ENCODE measurements at regions not wholly inside any gene's neighbourhood (a gene's known extent, or its start where the extent isn't known, plus 50 kb on each side); places are given as distances from the start of the nearest gene placed in this dataset.

DNA sequence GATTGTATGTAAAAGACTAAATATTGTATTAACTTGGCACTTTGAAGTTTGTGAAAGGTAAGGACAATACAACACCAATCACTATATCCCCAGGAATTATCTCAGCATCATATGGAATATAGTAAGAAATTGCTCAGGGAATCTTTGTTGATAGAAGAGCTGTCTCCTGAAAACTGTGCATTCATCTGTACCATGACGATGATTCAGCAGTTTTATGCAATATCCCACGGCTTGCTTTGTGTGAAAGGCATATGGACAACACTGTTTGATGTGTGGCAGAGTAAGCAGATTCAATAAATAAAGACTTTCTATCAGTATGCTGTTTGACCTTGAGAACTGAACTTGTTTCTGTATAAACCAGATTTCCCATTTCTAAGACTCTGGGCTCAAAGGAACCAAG is 147.5 kb upstream of the PLN start (continued):
- TF ChIP-seq, protein P1, sequence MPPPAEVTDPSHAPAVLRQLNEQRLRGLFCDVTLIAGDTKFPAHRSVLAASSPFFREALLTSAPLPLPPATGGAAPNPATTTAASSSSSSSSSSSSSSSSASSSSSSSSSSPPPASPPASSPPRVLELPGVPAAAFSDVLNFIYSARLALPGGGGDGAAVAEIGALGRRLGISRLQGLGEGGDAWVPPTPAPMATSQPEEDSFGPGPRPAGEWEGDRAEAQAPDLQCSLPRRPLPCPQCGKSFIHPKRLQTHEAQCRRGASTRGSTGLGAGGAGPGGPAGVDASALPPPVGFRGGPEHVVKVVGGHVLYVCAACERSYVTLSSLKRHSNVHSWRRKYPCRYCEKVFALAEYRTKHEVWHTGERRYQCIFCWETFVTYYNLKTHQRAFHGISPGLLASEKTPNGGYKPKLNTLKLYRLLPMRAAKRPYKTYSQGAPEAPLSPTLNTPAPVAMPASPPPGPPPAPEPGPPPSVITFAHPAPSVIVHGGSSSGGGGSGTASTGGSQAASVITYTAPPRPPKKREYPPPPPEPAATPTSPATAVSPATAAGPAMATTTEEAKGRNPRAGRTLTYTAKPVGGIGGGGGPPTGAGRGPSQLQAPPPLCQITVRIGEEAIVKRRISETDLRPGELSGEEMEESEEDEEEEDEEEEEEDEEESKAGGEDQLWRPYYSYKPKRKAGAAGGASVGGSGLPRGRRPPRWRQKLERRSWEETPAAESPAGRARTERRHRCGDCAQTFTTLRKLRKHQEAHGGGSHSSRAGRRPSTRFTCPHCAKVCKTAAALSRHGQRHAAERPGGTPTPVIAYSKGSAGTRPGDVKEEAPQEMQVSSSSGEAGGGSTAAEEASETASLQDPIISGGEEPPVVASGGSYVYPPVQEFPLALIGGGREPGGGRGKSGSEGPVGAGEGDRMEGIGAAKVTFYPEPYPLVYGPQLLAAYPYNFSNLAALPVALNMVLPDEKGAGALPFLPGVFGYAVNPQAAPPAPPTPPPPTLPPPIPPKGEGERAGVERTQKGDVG (CRISPR knock-in tag; IDR thresholded peaks at IDR 0.05) = no peak
- TF ChIP-seq STAT3 (IDR thresholded peaks at IDR 0.05; ENCODE audit: low read depth, low read length) = no peak
- TF ChIP-seq ZNF24 (IDR thresholded peaks at IDR 0.05) = no peak
- TF ChIP-seq MTA3 (IDR thresholded peaks at IDR 0.05; ENCODE audit: borderline replicate concordance, low read length) = no peak
- no peak for TF ChIP-seq ZSCAN29 (IDR thresholded peaks at IDR 0.05)

DNA sequence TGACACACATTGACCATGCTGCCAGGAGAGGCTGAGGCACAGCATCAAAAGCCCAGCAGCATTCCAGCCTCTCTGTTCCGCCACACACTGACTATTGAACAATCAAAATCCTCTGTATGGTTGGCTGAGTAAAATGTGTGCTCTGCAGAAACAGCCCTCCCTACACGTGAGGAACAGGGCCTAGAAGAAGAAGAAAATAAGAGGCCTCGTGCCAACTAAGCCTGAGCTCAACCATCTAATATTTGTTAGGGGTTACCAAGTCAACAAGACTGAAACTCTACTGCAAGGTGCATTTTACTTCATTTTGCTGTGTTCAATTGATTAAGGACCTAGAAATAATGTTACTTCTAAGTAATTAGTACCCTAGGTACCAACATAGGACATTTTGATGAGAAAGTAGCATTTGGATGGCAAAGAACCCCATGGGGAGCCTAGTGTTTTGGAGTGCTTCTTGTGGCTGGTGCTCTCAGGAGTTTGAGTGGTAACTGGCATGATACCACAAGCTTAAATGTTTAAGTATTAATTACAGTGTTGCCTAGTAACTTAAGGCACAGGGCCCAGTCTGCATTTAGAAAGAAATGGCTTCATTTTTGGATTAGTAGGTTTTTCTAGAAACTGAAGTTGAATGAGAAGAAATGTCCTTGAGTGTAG is 146.6 kb upstream of the PLN start:
- POLR2A ChIA-PET = no interaction called here
- TF ChIP-seq ZNF207 (IDR thresholded peaks at IDR 0.05; ENCODE audit: borderline replicate concordance) (no peak), RFX5 (IDR thresholded peaks at IDR 0.05; ENCODE audit: low read depth, low read length) (no peak), NBN (IDR thresholded peaks at IDR 0.05) (no peak), BCL11A (IDR thresholded peaks at IDR 0.05; ENCODE audit: low read depth, low read length) (no peak), DPF2 (IDR thresholded peaks at IDR 0.05) (no peak), POLR2A (IDR thresholded peaks at IDR 0.05; ENCODE audit: low read depth, low read length) (no peak), SIX5 (IDR thresholded peaks at IDR 0.05; ENCODE audit: low read depth, low read length, severe bottlenecking) (no peak), MYB (IDR thresholded peaks at IDR 0.05; ENCODE audit: borderline replicate concordance, low read depth, low read length) (no peak), MTA3 (IDR thresholded peaks at IDR 0.05; ENCODE audit: borderline replicate concordance, low read length) (no peak), SMAD5 (IDR thresholded peaks at IDR 0.05; ENCODE audit: low read depth) (no peak), TBL1XR1 (IDR thresholded peaks at IDR 0.05; ENCODE audit: low read depth, low read length) (no peak), FOXK2 (IDR thresholded peaks at IDR 0.05) (no peak), POLR2AphosphoS5 (IDR thresholded peaks at IDR 0.05; ENCODE audit: low read length) (no peak)
- TF ChIP-seq, protein P2, sequence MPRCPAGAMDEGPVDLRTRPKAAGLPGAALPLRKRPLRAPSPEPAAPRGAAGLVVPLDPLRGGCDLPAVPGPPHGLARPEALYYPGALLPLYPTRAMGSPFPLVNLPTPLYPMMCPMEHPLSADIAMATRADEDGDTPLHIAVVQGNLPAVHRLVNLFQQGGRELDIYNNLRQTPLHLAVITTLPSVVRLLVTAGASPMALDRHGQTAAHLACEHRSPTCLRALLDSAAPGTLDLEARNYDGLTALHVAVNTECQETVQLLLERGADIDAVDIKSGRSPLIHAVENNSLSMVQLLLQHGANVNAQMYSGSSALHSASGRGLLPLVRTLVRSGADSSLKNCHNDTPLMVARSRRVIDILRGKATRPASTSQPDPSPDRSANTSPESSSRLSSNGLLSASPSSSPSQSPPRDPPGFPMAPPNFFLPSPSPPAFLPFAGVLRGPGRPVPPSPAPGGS (IDR thresholded peaks at IDR 0.05; ENCODE audit: borderline replicate concordance, insufficient read depth, low read depth, low read length, poor library complexity, severe bottlenecking) = no peak
- TF ChIP-seq, protein P3, sequence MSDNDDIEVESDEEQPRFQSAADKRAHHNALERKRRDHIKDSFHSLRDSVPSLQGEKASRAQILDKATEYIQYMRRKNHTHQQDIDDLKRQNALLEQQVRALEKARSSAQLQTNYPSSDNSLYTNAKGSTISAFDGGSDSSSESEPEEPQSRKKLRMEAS (IDR thresholded peaks at IDR 0.05; ENCODE audit: low read depth, low read length) = no peak
- no peaks in the 10 kb centered on the region for H3K36me3 ChIP-seq (ENCODE audit: control insufficient read depth in 2 of 2, insufficient read depth in 2 of 2, low read length in 1 of 2)
- WGBS (ENCODE audit: insufficient coverage, insufficient replicate concordance, low lambda C conversion rate, missing lambda C conversion rate) = 26% methylated on average over 3 of the region's 3 CpGs
- H3K9ac ChIP-seq (ENCODE audit: control insufficient read depth, insufficient read depth, low read length) = no peak overlapping the region
- no peaks in the 10 kb centered on the region for H3K79me2 ChIP-seq (ENCODE audit: control insufficient read depth, insufficient read depth, low read length)
- no peaks in the 10 kb centered on the region for H3K4me1 ChIP-seq (ENCODE audit: control insufficient read depth, insufficient read depth, low read length)
- SMC1A ChIA-PET (ENCODE audit: uncharacterized antibody, unreplicated experiment) = no interaction called here
- no peak overlapping the region for H3K4me3 ChIP-seq
- no peak for ATAC-seq
- in situ Hi-C loops (cut with MboI) = no loop called here
- H3K27me3 ChIP-seq (replicated peaks in 1 of 2; ENCODE audit: control insufficient read depth in 2 of 2, insufficient read depth in 2 of 2, low read length in 1 of 2) = no peaks in the 10 kb centered on the region
- DNase-seq (ENCODE audit: low read depth, low spot score) = no peak
- H4K20me1 ChIP-seq (ENCODE audit: control insufficient read depth, insufficient read depth) = no peaks in the 10 kb centered on the region
- intact Hi-C loops (cut with micrococcal nuclease; ENCODE audit: unreplicated experiment) = no loop called here
- no TSS peak for BruUV-seq (replicated peaks)
- H2AFZ ChIP-seq (ENCODE audit: control insufficient read depth, low read depth, low read length) = no peak overlapping the region
- H3K9me3 ChIP-seq (replicated peaks; ENCODE audit: control insufficient read depth, insufficient read depth, low read length) = no peaks in the 10 kb centered on the region
- H3K27ac ChIP-seq (ENCODE audit: control insufficient read depth, insufficient read depth) = no peak overlapping the region
- H3K4me2 ChIP-seq (ENCODE audit: control insufficient read depth, insufficient read depth) = no peak overlapping the region
- CTCF ChIA-PET = interaction anchor here (1.0 kb wide), 1 partner anchor 180 kb away, joined by 3 read pairs; no protein-coding TSS in a partner anchor
- RAD21 ChIA-PET (ENCODE audit: unreplicated experiment) = no interaction called here
- no peak for FAIRE-seq

All from GM12878 (cell line).